ENCODE measurements at regions not wholly inside any gene's neighbourhood (a gene's known extent, or its start where the extent isn't known, plus 50 kb on each side); places are given as distances from the start of the nearest gene placed in this dataset.
"Not testable (repeated sequence)": the region's sequence is repeated elsewhere in the genome, so short reads cannot be mapped to it uniquely, and the experiment has no call there.

- DNase-seq (ENCODE audit: low read depth): no peak
Observed at GRCh38 chr17:21517538-21518293, 141.6 kb downstream of the KCNJ12 start.

GRCh38 chr17:21522755-21523336, 146.7 kb downstream of the KCNJ12 start:
- DNase-seq (ENCODE audit: low read depth): no peak

GRCh38 chr17:21523497-21524210, 147.5 kb downstream of the KCNJ12 start:
- no peak for DNase-seq (ENCODE audit: low read depth)

- DNase-seq (ENCODE audit: low read depth): no peak
Observed at GRCh38 chr17:21524211-21524591, 148.0 kb downstream of the KCNJ12 start.

- DNase-seq (ENCODE audit: low read depth): no peak
Observed at GRCh38 chr17:21525464-21526130, 149.4 kb downstream of the KCNJ12 start.

- DNase-seq (ENCODE audit: low read depth): no peak
Observed at GRCh38 chr17:21528031-21528695, 152.0 kb downstream of the KCNJ12 start.

- DNase-seq (ENCODE audit: low read depth): no peak
Observed at GRCh38 chr17:21530311-21530710, 154.2 kb downstream of the KCNJ12 start.

- DNase-seq (ENCODE audit: low read depth): no peak
Observed at GRCh38 chr17:21530841-21531240, 154.7 kb downstream of the KCNJ12 start.

- no peak for DNase-seq (ENCODE audit: low read depth)
Observed at GRCh38 chr17:21532763-21533385, 156.7 kb downstream of the KCNJ12 start.

- no peak for DNase-seq (ENCODE audit: low read depth)
Observed at GRCh38 chr17:21535686-21536375, 156.5 kb upstream of the KCNJ18 start.

- DNase-seq (ENCODE audit: low read depth): no peak
Observed at GRCh38 chr17:21537302-21537701, 155.0 kb upstream of the KCNJ18 start.

GRCh38 chr17:21538615-21539014, 153.7 kb upstream of the KCNJ18 start:
- no peak for DNase-seq (ENCODE audit: low read depth)

- no peak for DNase-seq (ENCODE audit: low read depth)
Observed at GRCh38 chr17:21539146-21539545, 153.2 kb upstream of the KCNJ18 start.

- DNase-seq (ENCODE audit: low read depth): no peak
Observed at GRCh38 chr17:21540502-21540901, 151.8 kb upstream of the KCNJ18 start.

GRCh38 chr17:21542070-21542469, 150.3 kb upstream of the KCNJ18 start:
- no peak for DNase-seq (ENCODE audit: low read depth)

- no peak for DNase-seq (ENCODE audit: low read depth)
Observed at GRCh38 chr17:21542991-21543390, 149.3 kb upstream of the KCNJ18 start.

- DNase-seq (ENCODE audit: low read depth): no peak
Observed at GRCh38 chr17:21545064-21545463, 147.3 kb upstream of the KCNJ18 start.

GRCh38 chr17:21548236-21548635, 144.1 kb upstream of the KCNJ18 start:
- no peak for DNase-seq (ENCODE audit: low read depth)

GRCh38 chr17:21549107-21549687, 143.1 kb upstream of the KCNJ18 start:
- DNase-seq (ENCODE audit: low read depth): no peak

- DNase-seq (ENCODE audit: low read depth): not testable (repeated sequence)
Observed at GRCh38 chr17:21550031-21550430, 142.3 kb upstream of the KCNJ18 start.
